Loucy (cell line): ENCODE measurements at regions not wholly inside any gene's neighbourhood (a gene's known extent, or its start where the extent isn't known, plus 50 kb on each side); places are given as distances from the start of the nearest gene placed in this dataset.

Experiments
- EZH2phosphoT487 ChIP-seq: fragments of 200-600 bp; IDR thresholded peaks from 2 replicates; pipeline ENCODE4 v1.6.1; 2018; ENCODE audit warnings: antibody characterized with exemption, mild to moderate bottlenecking, moderate library complexity, borderline replicate concordance
- TF ChIP-seq, protein P1 (sequence below): fragments of 200-600 bp; sonication (generic); conservative IDR thresholded peaks from 2 replicates; pipeline ENCODE4 v1.5.1; 2014; ENCODE audit warnings: mild to moderate bottlenecking, antibody characterized with exemption, low read length

DNA sequence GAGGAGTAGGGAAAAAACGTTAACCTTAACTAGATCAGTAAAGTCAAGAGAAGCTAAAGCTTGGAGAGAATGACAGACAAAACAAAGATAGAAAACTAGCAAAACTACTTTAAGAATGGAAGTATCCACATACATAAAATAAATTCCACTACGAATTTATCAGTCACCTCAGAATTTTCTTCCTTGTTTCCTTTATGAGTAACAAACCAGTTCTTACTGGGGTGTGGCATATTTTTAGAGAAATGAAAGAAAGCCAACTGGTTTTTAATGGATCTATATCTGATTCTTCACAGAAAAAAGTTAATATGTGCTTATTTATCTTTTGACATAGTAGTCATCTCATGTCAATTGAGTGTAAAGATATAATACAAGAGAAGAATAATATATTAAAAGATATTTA is 2033.7 kb upstream of the CELF4 start:
- TF ChIP-seq, protein P1, sequence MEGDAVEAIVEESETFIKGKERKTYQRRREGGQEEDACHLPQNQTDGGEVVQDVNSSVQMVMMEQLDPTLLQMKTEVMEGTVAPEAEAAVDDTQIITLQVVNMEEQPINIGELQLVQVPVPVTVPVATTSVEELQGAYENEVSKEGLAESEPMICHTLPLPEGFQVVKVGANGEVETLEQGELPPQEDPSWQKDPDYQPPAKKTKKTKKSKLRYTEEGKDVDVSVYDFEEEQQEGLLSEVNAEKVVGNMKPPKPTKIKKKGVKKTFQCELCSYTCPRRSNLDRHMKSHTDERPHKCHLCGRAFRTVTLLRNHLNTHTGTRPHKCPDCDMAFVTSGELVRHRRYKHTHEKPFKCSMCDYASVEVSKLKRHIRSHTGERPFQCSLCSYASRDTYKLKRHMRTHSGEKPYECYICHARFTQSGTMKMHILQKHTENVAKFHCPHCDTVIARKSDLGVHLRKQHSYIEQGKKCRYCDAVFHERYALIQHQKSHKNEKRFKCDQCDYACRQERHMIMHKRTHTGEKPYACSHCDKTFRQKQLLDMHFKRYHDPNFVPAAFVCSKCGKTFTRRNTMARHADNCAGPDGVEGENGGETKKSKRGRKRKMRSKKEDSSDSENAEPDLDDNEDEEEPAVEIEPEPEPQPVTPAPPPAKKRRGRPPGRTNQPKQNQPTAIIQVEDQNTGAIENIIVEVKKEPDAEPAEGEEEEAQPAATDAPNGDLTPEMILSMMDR = no peak
- TF ChIP-seq EZH2phosphoT487 = no peak
